Transverse colon (tissue), 4 donors: ENCODE measurements at regions not wholly inside any gene's neighbourhood (a gene's known extent, or its start where the extent isn't known, plus 50 kb on each side); places are given as distances from the start of the nearest gene placed in this dataset.

Experiments used
- DNase-seq: peaks from one replicate; pipeline ENCODE4 v3.0.0-alpha.2; 2019
- H3K27ac ChIP-seq, 4 donors: fragments of 200-600 bp; sonication (generic); 2 replicates each; pipeline ENCODE4 v1.5.1; 2016 to 2018; ENCODE audit warnings: inconsistent platforms in 4 of 4
- H3K27me3 ChIP-seq: fragments of 200-600 bp; sonication (generic); 2 replicates; pipeline ENCODE4 v1.5.1; 2017; ENCODE audit warnings: inconsistent platforms
- H3K36me3 ChIP-seq, 4 donors: fragments of 200-600 bp; sonication (generic); 2 replicates each; pipeline ENCODE4 v1.5.1; 2017 to 2019; ENCODE audit warnings: inconsistent platforms in 4 of 4
- H3K4me1 ChIP-seq, 4 donors: fragments of 200-600 bp; sonication (generic); 2 replicates each; pipeline ENCODE4 v1.5.1; 2017 to 2020; ENCODE audit warnings: inconsistent platforms in 4 of 4
- H3K4me3 ChIP-seq, 4 donors: fragments of 200-600 bp; sonication (generic); 1 replicate in 1 of 4; 2 replicates in 3 of 4; pipeline versions ENCODE4 v1.5.1 to v1.6.1; 2017 to 2019; ENCODE audit warnings: inconsistent platforms in 4 of 4
- H3K9me3 ChIP-seq, 2 donors: fragments of 200-600 bp; sonication (generic); 2 replicates each; pipeline ENCODE4 v1.5.1; 2017 to 2019; ENCODE audit warnings: inconsistent platforms in 2 of 2
- EP300 ChIP-seq: sonication (generic); formaldehyde crosslinking; IDR thresholded peaks from one replicate; pipeline ENCODE4 v1.6.1; 2017; ENCODE audit warnings: antibody characterized with exemption, low read depth
- POLR2A ChIP-seq: fragments of 450-650 bp; IDR thresholded peaks from one replicate; pipeline ENCODE4 v1.6.1; 2016; ENCODE audit warnings: antibody characterized with exemption, mild to moderate bottlenecking, moderate library complexity
- POLR2AphosphoS5 ChIP-seq, 3 donors: sonication (generic); formaldehyde crosslinking; IDR thresholded peaks; one replicate each; pipeline ENCODE4 v1.6.1; 2016; ENCODE audit warnings: antibody characterized with exemption in 3 of 3
- WGBS, 2 donors: methylation state at CpG; one replicate each; pipeline ENCODE4 v1.1.5; 2018; ENCODE audit warnings: low coverage in 1 of 2; 5-methylcytosine and 5-hydroxymethylcytosine counted together
- in situ Hi-C, 4 donors: fragments of 200-750 bp; cut with MboI; loops; one replicate each; pipeline versions ENCODE4 v1.15.0 to v1.15.1; 2017; ENCODE audit warnings: low sequenced_read_pairs in 3 of 4, low pct_ligation_motif_present in 1 of 4, low pct_unique_long_range_greater_than_20kb in 1 of 4
- intact Hi-C: fragments of 100-400 bp; cut with DNase I; formaldehyde crosslinking; loops from one replicate; pipeline ENCODE4 v1.15.1; 2023; ENCODE audit warnings: low total_unique reads
- TF ChIP-seq, protein P1 (sequence below), 5 experiments: fragments of 200-600 bp in 3 of 5; fragments of 450-650 bp in 2 of 5; sonication (generic) in 3 of 5; IDR thresholded peaks; 1 replicate in 2 of 5; 2 replicates in 3 of 5; pipeline ENCODE4 v1.5.1; 2016 to 2017; ENCODE audit warnings: antibody characterized with exemption in 5 of 5, inconsistent platforms in 3 of 5, mild to moderate bottlenecking in 2 of 5, moderate library complexity in 1 of 5

- no peak for DNase-seq
- peaks cover 0 to 7% of the 10 kb centered on the region in 2 donors for H3K9me3 ChIP-seq
- H3K4me3 ChIP-seq = no peak overlapping the region
- no peaks in the 10 kb centered on the region for H3K4me1 ChIP-seq
- H3K36me3 ChIP-seq = no peaks in the 10 kb centered on the region
- no peak for TF ChIP-seq POLR2AphosphoS5 (IDR thresholded peaks at IDR 0.05)
- H3K27me3 ChIP-seq = peaks cover 5% of the 10 kb centered on the region
- intact Hi-C loops = no loop called here
- in situ Hi-C loops = loop anchor here in 3 of 4 donors (10.0 to 25.0 kb wide), 4 partner anchors 107 to 655 kb away; partner anchors contain the start of gene CYP26B1 (in 1 of the 3)
- no peak overlapping the region for H3K27ac ChIP-seq
Observed at GRCh38 chr2:71919708-71920107, 228.0 kb downstream of the CYP26B1 start.

GRCh38 chr2:71910277-71910676 is 237.4 kb downstream of the CYP26B1 start:
- intact Hi-C loops (no loop called here), in situ Hi-C loops (loop anchor here in 1 of 4 donors (10.0 to 25.0 kb wide), 2 partner anchors 98 to 665 kb away; no protein-coding TSS in a partner anchor)
- DNase-seq = no peak
- Histone ChIP-seq H3K36me3 (no peaks in the 10 kb centered on the region), H3K4me3 (no peak overlapping the region), H3K4me1 (no peaks in the 10 kb centered on the region), H3K27ac (no peak overlapping the region), H3K9me3 (peaks cover 9 to 17% of the 10 kb centered on the region in 2 donors), H3K27me3 (peaks cover 19% of the 10 kb centered on the region)
- TF ChIP-seq EP300 (no peak), POLR2AphosphoS5 (IDR thresholded peaks at IDR 0.05) (no peak), POLR2A (no peak)
- TF ChIP-seq, protein P1, sequence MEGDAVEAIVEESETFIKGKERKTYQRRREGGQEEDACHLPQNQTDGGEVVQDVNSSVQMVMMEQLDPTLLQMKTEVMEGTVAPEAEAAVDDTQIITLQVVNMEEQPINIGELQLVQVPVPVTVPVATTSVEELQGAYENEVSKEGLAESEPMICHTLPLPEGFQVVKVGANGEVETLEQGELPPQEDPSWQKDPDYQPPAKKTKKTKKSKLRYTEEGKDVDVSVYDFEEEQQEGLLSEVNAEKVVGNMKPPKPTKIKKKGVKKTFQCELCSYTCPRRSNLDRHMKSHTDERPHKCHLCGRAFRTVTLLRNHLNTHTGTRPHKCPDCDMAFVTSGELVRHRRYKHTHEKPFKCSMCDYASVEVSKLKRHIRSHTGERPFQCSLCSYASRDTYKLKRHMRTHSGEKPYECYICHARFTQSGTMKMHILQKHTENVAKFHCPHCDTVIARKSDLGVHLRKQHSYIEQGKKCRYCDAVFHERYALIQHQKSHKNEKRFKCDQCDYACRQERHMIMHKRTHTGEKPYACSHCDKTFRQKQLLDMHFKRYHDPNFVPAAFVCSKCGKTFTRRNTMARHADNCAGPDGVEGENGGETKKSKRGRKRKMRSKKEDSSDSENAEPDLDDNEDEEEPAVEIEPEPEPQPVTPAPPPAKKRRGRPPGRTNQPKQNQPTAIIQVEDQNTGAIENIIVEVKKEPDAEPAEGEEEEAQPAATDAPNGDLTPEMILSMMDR (IDR thresholded peaks at IDR 0.05) = no peak
- 68% methylated on average over 1 of the region's 1 CpG; no CpG with 5 or more reads in 1 of the 2 donors for WGBS, 2 donors

- WGBS, 2 donors = 94 to 96% methylated on average over 1 of the region's 1 CpG
- in situ Hi-C loops = loop anchor here in 1 of 4 donors (25.0 kb wide), 1 partner anchor 96 kb away; no protein-coding TSS in a partner anchor
- no peak for DNase-seq
- Histone ChIP-seq H3K36me3 (no peaks in the 10 kb centered on the region), H3K9me3 (peaks cover 9 to 17% of the 10 kb centered on the region in 2 donors), H3K4me1 (no peaks in the 10 kb centered on the region), H3K27me3 (peaks cover 22% of the 10 kb centered on the region), H3K27ac (no peak overlapping the region), H3K4me3 (no peak overlapping the region)
- no peak for TF ChIP-seq POLR2AphosphoS5 (IDR thresholded peaks at IDR 0.05)
- TF ChIP-seq POLR2A = no peak
- no peak for TF ChIP-seq EP300
- TF ChIP-seq, protein P1 (IDR thresholded peaks at IDR 0.05) = no peak
- intact Hi-C loops = no loop called here
Observed at GRCh38 chr2:71908798-71909197, 238.9 kb downstream of the CYP26B1 start.

- Histone ChIP-seq H3K27ac (no peak overlapping the region), H3K36me3 (no peaks in the 10 kb centered on the region), H3K4me1 (no peaks in the 10 kb centered on the region), H3K4me3 (no peak overlapping the region), H3K9me3 (peaks cover 9 to 17% of the 10 kb centered on the region in 2 donors), H3K27me3 (peaks cover 22% of the 10 kb centered on the region)
- TF ChIP-seq, protein P1 (IDR thresholded peaks at IDR 0.05) = no peak
- TF ChIP-seq POLR2A = no peak
- TF ChIP-seq EP300 = no peak
- no peak for DNase-seq
- in situ Hi-C loops (loop anchor here in 1 of 4 donors (25.0 kb wide), 1 partner anchor 95 kb away; no protein-coding TSS in a partner anchor), intact Hi-C loops (no loop called here)
- 75 to 82% methylated on average over 1 to 3 of the region's 3 CpGs for WGBS, 2 donors
Observed at GRCh38 chr2:71907503-71907902, 240.2 kb downstream of the CYP26B1 start.
